SH-SY5Y (cell line): ENCODE measurements at regions not wholly inside any gene's neighbourhood (a gene's known extent, or its start where the extent isn't known, plus 50 kb on each side); places are given as distances from the start of the nearest gene placed in this dataset.

Source experiments
- GATA2 ChIP-seq: IDR thresholded peaks from 2 replicates; pipeline ENCODE4 v1.6.1; 2011; ENCODE audit warnings: mild to moderate bottlenecking, low read depth, low read length
- GATA3 ChIP-seq: IDR thresholded peaks from 2 replicates; pipeline ENCODE4 v1.6.1; 2011; ENCODE audit warnings: low read depth, mild to moderate bottlenecking, low read length, moderate library complexity

DNA sequence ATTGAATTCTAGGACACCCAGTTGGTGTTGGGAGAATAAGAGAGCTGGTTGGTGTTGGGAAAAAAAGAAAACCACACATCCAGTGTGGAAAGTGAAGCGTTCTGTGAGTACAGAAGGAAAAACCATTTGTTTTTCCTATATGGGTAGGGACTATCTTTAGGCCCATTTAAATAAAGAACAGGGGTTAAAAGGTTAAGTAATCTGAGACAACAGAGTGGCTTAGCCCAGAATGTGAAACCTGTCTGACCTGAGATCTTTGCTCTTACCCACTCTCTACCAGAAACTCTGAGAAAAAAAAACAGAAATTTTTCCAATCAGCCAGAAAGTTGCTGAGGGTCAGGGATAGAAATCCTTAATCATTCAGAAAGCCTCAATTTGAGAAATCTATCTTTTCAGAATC is 59.8 kb upstream of the LRRC55 start:
- TF ChIP-seq GATA3 (no peak), GATA2 (no peak)
